Kidney epithelial cell (primary cell): ENCODE measurements at regions not wholly inside any gene's neighbourhood (a gene's known extent, or its start where the extent isn't known, plus 50 kb on each side); places are given as distances from the start of the nearest gene placed in this dataset.

Source experiments
- DNase-seq: peaks from one replicate; pipeline ENCODE4 v3.0.0-alpha.2; 2010; ENCODE audit warnings: low read depth
- H3K27me3 ChIP-seq: 2 replicates; pipeline ENCODE4 v1.6.0; 2011; ENCODE audit warnings: low read length; ENCODE audit not compliant: control insufficient read depth, insufficient read depth
- H3K36me3 ChIP-seq: 2 replicates; pipeline ENCODE4 v1.5.1; 2011; ENCODE audit warnings: low read length; ENCODE audit not compliant: control insufficient read depth, insufficient read depth
- H3K4me3 ChIP-seq: 2 replicates; pipeline ENCODE4 v1.5.1; 2011; ENCODE audit warnings: low read depth, mild to moderate bottlenecking, control low read depth, low read length
- CTCF ChIP-seq: IDR thresholded peaks from 2 replicates; pipeline ENCODE4 v1.5.1; 2011; ENCODE audit warnings: mild to moderate bottlenecking, moderate library complexity, low read length, control low read depth, inconsistent platforms; ENCODE audit not compliant: insufficient read depth, poor library complexity, severe bottlenecking

- no peaks in the 10 kb centered on the region for H3K36me3 ChIP-seq
- no peaks in the 10 kb centered on the region for H3K27me3 ChIP-seq
- no peak for DNase-seq
- no peak for TF ChIP-seq CTCF
- no peak overlapping the region for H3K4me3 ChIP-seq
Measured at GRCh38 chr22:49009359-49010063, 818.2 kb downstream of the BRD1 start.

- Histone ChIP-seq H3K4me3 (no peak overlapping the region), H3K36me3 (no peaks in the 10 kb centered on the region), H3K27me3 (no peaks in the 10 kb centered on the region)
- no peak for TF ChIP-seq CTCF
- DNase-seq = no peak
Measured at GRCh38 chr22:49008682-49009235, 818.9 kb downstream of the BRD1 start.

GRCh38 chr22:49007013-49007653 lies 820.5 kb downstream of the BRD1 start:
- no peaks in the 10 kb centered on the region for H3K36me3 ChIP-seq
- no peak for TF ChIP-seq CTCF
- no peak overlapping the region for H3K4me3 ChIP-seq
- DNase-seq = no peak
- H3K27me3 ChIP-seq = no peaks in the 10 kb centered on the region

GRCh38 chr22:49006207-49007012 lies 821.3 kb downstream of the BRD1 start:
- DNase-seq = no peak
- TF ChIP-seq CTCF = no peak
- no peaks in the 10 kb centered on the region for H3K27me3 ChIP-seq
- no peak overlapping the region for H3K4me3 ChIP-seq
- no peaks in the 10 kb centered on the region for H3K36me3 ChIP-seq

- TF ChIP-seq CTCF = no peak
- H3K4me3 ChIP-seq = no peak overlapping the region
- DNase-seq = no peak
- H3K36me3 ChIP-seq = no peaks in the 10 kb centered on the region
- H3K27me3 ChIP-seq = no peaks in the 10 kb centered on the region
Measured at GRCh38 chr22:49005557-49005956, 822.1 kb downstream of the BRD1 start.
